IMR-90 (cell line): ENCODE measurements at regions not wholly inside any gene's neighbourhood (a gene's known extent, or its start where the extent isn't known, plus 50 kb on each side); places are given as distances from the start of the nearest gene placed in this dataset.

ENCODE experiments used
- ATAC-seq: fragments of 200-7000 bp; cut with Tn5 transposase; 2 replicates; pipeline ENCODE4 v1.9.1; 2020; ENCODE audit warnings: low read depth, mild to moderate bottlenecking, moderate library complexity
- BruUV-seq: library from RNA; stranded (reverse); fragments of 400-500 nt; replicated peaks from 2 replicates; lab custom pipeline; 2021; lab: Mats Ljungman, UMichigan
- CTCF ChIA-PET: fragments of 300-600 bp; formaldehyde crosslinking; extraction: SDS; loops from one replicate; lab custom pipeline; 2021; ENCODE audit warnings: antibody characterized with exemption; lab: Yijun Ruan, JAX
- POLR2A ChIA-PET: fragments of 300-600 bp; sonication (Branson Sonifier 250); formaldehyde crosslinking; loops from one replicate; lab custom pipeline; 2022; ENCODE audit warnings: antibody characterized with exemption; ENCODE audit not compliant: unreplicated experiment; lab: Charles Lee
- DNase-seq: peaks from one replicate; pipeline ENCODE4 v3.0.0; 2013
- H2AFZ ChIP-seq: replicated peaks from 2 replicates; pipeline ENCODE3; 2013; ENCODE audit warnings: low read length, mild to moderate bottlenecking; ENCODE audit not compliant: poor library complexity
- H2AK5ac ChIP-seq: 2 replicates; pipeline ENCODE4 v1.6.1; 2013; ENCODE audit warnings: low read depth, low read length, inconsistent platforms
- H2AK9ac ChIP-seq: replicated peaks from 2 replicates; pipeline ENCODE3; 2013; ENCODE audit warnings: mild to moderate bottlenecking, low read depth, low read length, moderate library complexity; ENCODE audit not compliant: poor library complexity
- H2BK120ac ChIP-seq: 2 replicates; pipeline ENCODE4 v1.6.1; 2013; ENCODE audit warnings: low read depth, low read length, inconsistent platforms
- H2BK15ac ChIP-seq: 3 replicates; pipeline ENCODE4 v1.6.1; 2013; ENCODE audit warnings: low read depth, low read length, inconsistent platforms
- H2BK20ac ChIP-seq: 2 replicates; pipeline ENCODE4 v1.6.1; 2013; ENCODE audit warnings: low read depth, mild to moderate bottlenecking, inconsistent platforms, low read length, moderate library complexity
- H2BK5ac ChIP-seq: 2 replicates; pipeline ENCODE4 v1.6.1; 2013; ENCODE audit warnings: mild to moderate bottlenecking, low read depth, low read length, inconsistent platforms; ENCODE audit not compliant: poor library complexity, severe bottlenecking
- H3K14ac ChIP-seq: replicated peaks from 2 replicates; pipeline ENCODE4 v1.6.1; 2013; ENCODE audit warnings: low read depth, low read length, inconsistent platforms
- H3K18ac ChIP-seq: 2 replicates; pipeline ENCODE4 v1.6.1; 2013; ENCODE audit warnings: low read depth, low read length, control low read depth
- H3K23ac ChIP-seq: 2 replicates; pipeline ENCODE4 v1.6.1; 2013; ENCODE audit warnings: low read depth, low read length, inconsistent platforms
- H3K27ac ChIP-seq: 2 replicates; pipeline ENCODE4 v1.5.1; 2013; ENCODE audit warnings: mild to moderate bottlenecking, control low read depth, low read length; ENCODE audit not compliant: insufficient read depth
- H3K27me3 ChIP-seq: 2 replicates; pipeline ENCODE4 v1.6.1; 2013; ENCODE audit warnings: low read length; ENCODE audit not compliant: control insufficient read depth, insufficient read depth
- H3K36me3 ChIP-seq: 2 replicates; pipeline ENCODE4 v1.6.1; 2013; ENCODE audit warnings: low read length, mixed read lengths; ENCODE audit not compliant: control insufficient read depth, insufficient read depth
- H3K4ac ChIP-seq: 2 replicates; pipeline ENCODE4 v1.6.1; 2013; ENCODE audit warnings: low read depth, low read length, inconsistent platforms
- H3K4me1 ChIP-seq: 2 replicates; pipeline ENCODE4 v1.6.1; 2013; ENCODE audit warnings: low read length, mixed read lengths; ENCODE audit not compliant: control insufficient read depth, insufficient read depth
- H3K4me2 ChIP-seq: 2 replicates; pipeline ENCODE4 v1.6.1; 2013; ENCODE audit warnings: low read depth, mild to moderate bottlenecking, control low read depth, low read length, moderate library complexity
- H3K4me3 ChIP-seq: 2 replicates; pipeline ENCODE4 v1.5.1; 2013; ENCODE audit warnings: low read depth, mild to moderate bottlenecking, control low read depth, low read length, moderate library complexity; ENCODE audit not compliant: insufficient read depth
- H3K56ac ChIP-seq: 2 replicates; pipeline ENCODE4 v1.6.1; 2013; ENCODE audit warnings: low read length, inconsistent platforms; ENCODE audit not compliant: insufficient read depth; ENCODE audit errors: extremely low read depth
- H3K79me1 ChIP-seq, 2 experiments: 2 replicates each; pipeline ENCODE4 v1.6.1; 2013; ENCODE audit warnings: low read length in 2 of 2, inconsistent platforms in 1 of 2, low read depth in 1 of 2
- H3K9ac ChIP-seq: 2 replicates; pipeline ENCODE4 v1.6.1; 2013; ENCODE audit warnings: low read depth, low read length, control low read depth
- H3K9me1 ChIP-seq: 2 replicates; pipeline ENCODE4 v1.6.1; 2013; ENCODE audit warnings: low read length, inconsistent platforms; ENCODE audit not compliant: insufficient read depth
- H3K9me3 ChIP-seq: 2 replicates; pipeline ENCODE4 v1.6.1; 2013; ENCODE audit warnings: low read length; ENCODE audit not compliant: control insufficient read depth, insufficient read depth
- H4K20me1 ChIP-seq: 2 replicates; pipeline ENCODE4 v1.6.1; 2013; ENCODE audit warnings: low read length, inconsistent platforms; ENCODE audit not compliant: insufficient read depth
- H4K5ac ChIP-seq: 2 replicates; pipeline ENCODE4 v1.6.1; 2013; ENCODE audit warnings: mild to moderate bottlenecking, low read depth, low read length, control low read depth
- H4K8ac ChIP-seq, 2 experiments: 2 replicates each; pipeline ENCODE4 v1.6.1; 2013; ENCODE audit warnings: low read depth in 2 of 2, low read length in 2 of 2, control low read depth in 1 of 2, inconsistent platforms in 1 of 2
- H4K91ac ChIP-seq: 2 replicates; pipeline ENCODE4 v1.6.1; 2013; ENCODE audit warnings: low read depth, low read length, inconsistent platforms; ENCODE audit not compliant: insufficient read depth
- MAFK ChIP-seq: IDR thresholded peaks from 2 replicates; pipeline ENCODE4 v1.6.1; 2012; ENCODE audit warnings: low read depth, low read length, improper control_type of control experiment
- MAZ ChIP-seq: IDR thresholded peaks from 2 replicates; pipeline ENCODE4 v1.6.1; 2012; ENCODE audit warnings: low read depth, mild to moderate bottlenecking, low read length, improper control_type of control experiment, moderate library complexity, borderline replicate concordance
- WGBS, 2 experiments: methylation state at CpG; one replicate each; pipeline versions ENCODE4 v1.1.5 to v1.1.7; 2013; ENCODE audit warnings: missing lambda C conversion rate in 2 of 2; ENCODE audit not compliant: insufficient read length in 1 of 2; ENCODE audit errors: extremely low coverage in 2 of 2; 5-methylcytosine and 5-hydroxymethylcytosine counted together
- dilution Hi-C: fragments of 300-500 bp; cut with HindIII; formaldehyde crosslinking; loops from one replicate; pipeline ENCODE4 v1.14.3; 2018; ENCODE audit warnings: low sequenced_read_pairs; ENCODE audit not compliant: unreplicated experiment
- in situ Hi-C: fragments of 300-500 bp; cut with MboI; formaldehyde crosslinking; loops from 3 replicates; pipeline ENCODE4 v1.14.3; 2019; ENCODE audit warnings: low sequenced_read_pairs, inconsistent platforms, mixed read lengths
- intact Hi-C: fragments of 100-400 bp; cut with micrococcal nuclease; formaldehyde crosslinking; loops from 2 replicates; pipeline ENCODE4 v1.10.0; 2022

DNA sequence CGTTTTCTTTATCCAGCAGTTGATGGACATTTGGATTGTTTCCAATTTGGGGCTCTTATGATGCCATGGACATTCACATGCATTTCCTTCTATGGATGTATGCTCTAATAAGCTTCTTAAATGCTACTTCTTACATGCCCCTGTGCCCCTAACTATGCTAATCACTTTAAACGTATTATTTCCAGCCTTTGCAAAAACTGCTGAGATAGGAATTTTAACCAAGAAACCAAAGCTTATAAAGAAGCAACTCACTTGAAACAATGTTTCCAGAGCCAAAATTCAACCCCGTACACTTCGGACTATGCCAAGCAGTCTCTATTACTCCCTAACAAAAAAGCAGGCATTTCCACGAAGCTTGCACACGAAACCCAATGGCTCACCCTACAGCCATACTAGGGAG is 545.6 kb upstream of the WWC1 start:
- no peaks in the 10 kb centered on the region for H3K36me3 ChIP-seq
- no peak overlapping the region for H2BK120ac ChIP-seq
- no peak overlapping the region for H3K4me2 ChIP-seq
- no CpG with 5 or more reads among the region's 6 CpGs for WGBS, 2 experiments
- H3K23ac ChIP-seq = no peak overlapping the region
- no peak overlapping the region for H3K27ac ChIP-seq
- H3K14ac ChIP-seq = no peak overlapping the region
- no peak overlapping the region for H4K5ac ChIP-seq
- H4K91ac ChIP-seq = no peak overlapping the region
- no peaks in the 10 kb centered on the region for H3K9me3 ChIP-seq
- no peak overlapping the region for H2AK9ac ChIP-seq
- peak; percentile 49 for TF ChIP-seq MAFK
- TF ChIP-seq MAZ = no peak
- dilution Hi-C loops = no loop called here
- no peak overlapping the region for H2BK20ac ChIP-seq
- H3K4me1 ChIP-seq = peaks cover 3% of the 10 kb centered on the region
- ATAC-seq (no peak), DNase-seq (no peak)
- H2AFZ ChIP-seq = no peak overlapping the region
- H3K79me1 ChIP-seq = no peaks in the 10 kb centered on the region
- H3K9ac ChIP-seq = no peak overlapping the region
- H2AK5ac ChIP-seq = no peak overlapping the region
- in situ Hi-C loops = no loop called here
- no peak overlapping the region for H3K4ac ChIP-seq
- H4K8ac ChIP-seq = no peak overlapping the region
- H2BK15ac ChIP-seq = no peak overlapping the region
- 0 out of 2 replicates have a peak, but pooled peaks cover 2% of the 10 kb centered on the region for H3K9me1 ChIP-seq
- ChIA-PET POLR2A (no interaction called here), CTCF (interaction anchor here (0.9 kb wide), 1 partner anchor 10 kb away, joined by 3 read pairs; no protein-coding TSS in a partner anchor)
- intact Hi-C loops = no loop called here
- no peak overlapping the region for H2BK5ac ChIP-seq
- no peaks in the 10 kb centered on the region for H4K20me1 ChIP-seq
- H3K56ac ChIP-seq = no peak overlapping the region
- no peaks in the 10 kb centered on the region for H3K27me3 ChIP-seq
- BruUV-seq = no TSS peak
- H3K18ac ChIP-seq = no peak overlapping the region
- H3K4me3 ChIP-seq = no peak overlapping the region
